ENCODE measurements at regions not wholly inside any gene's neighbourhood (a gene's known extent, or its start where the extent isn't known, plus 50 kb on each side); places are given as distances from the start of the nearest gene placed in this dataset.
A peak's percentile ranks its signal among the peaks of the same experiment; 100 is the strongest.
"Not testable (repeated sequence)": the region's sequence is repeated elsewhere in the genome, so short reads cannot be mapped to it uniquely, and the experiment has no call there.

- Histone ChIP-seq H3K4me2 (ENCODE audit: control insufficient read depth, extremely low read depth, insufficient read depth, low read depth, low read length) (no peak overlapping the region), H4K20me1 (ENCODE audit: control insufficient read depth, extremely low read depth, insufficient read depth, low read length) (no peaks in the 10 kb centered on the region), H3K9me3 (ENCODE audit: control insufficient read depth, low read depth, low read length) (no peaks in the 10 kb centered on the region), H3K4me1 (ENCODE audit: control insufficient read depth, extremely low read depth, insufficient read depth, low read length) (no peaks in the 10 kb centered on the region), H3K27ac (ENCODE audit: control insufficient read depth, insufficient read depth, low read length) (no peak overlapping the region), H3K4me3 (ENCODE audit: control insufficient read depth in 2 of 3, extremely low read depth in 1 of 3, insufficient read depth in 2 of 3, low read depth in 1 of 3, low read length in 3 of 3) (no peak overlapping the region), H3K9me1 (ENCODE audit: control insufficient read depth, extremely low read depth, insufficient read depth, low read length) (no peaks in the 10 kb centered on the region), H3K79me2 (ENCODE audit: control insufficient read depth, insufficient read depth, low read length) (no peaks in the 10 kb centered on the region), H3K27me3 (ENCODE audit: control insufficient read depth, extremely low read depth, insufficient read depth, low read length) (no peaks in the 10 kb centered on the region), H3K36me3 (ENCODE audit: control insufficient read depth in 2 of 2, extremely low read depth in 1 of 2, insufficient read depth in 2 of 2, low read length in 2 of 2) (no peaks in the 10 kb centered on the region), H2AFZ (ENCODE audit: control insufficient read depth, low read length) (no peak overlapping the region), H3K9ac (ENCODE audit: control insufficient read depth, extremely low read depth, insufficient read depth, low read length) (no peak overlapping the region)
- TF ChIP-seq EZH2 (IDR thresholded peaks at IDR 0.05; ENCODE audit: low read length) (no peak), CTCF (optimal IDR thresholded peaks at IDR 0.05 in 1 of 3, IDR thresholded peaks at IDR 0.05 in 1 of 3, conservative IDR thresholded peaks at IDR 0.05 in 1 of 3; ENCODE audit: extremely low read depth in 1 of 3, insufficient read depth in 2 of 3, low read length in 3 of 3) (no peak)
- dilution Hi-C loops (cut with MboI; ENCODE audit: extremely low pct_ligation_motif_present, low sequenced_read_pairs): no loop called here
- DNase-seq (ENCODE audit: low read depth, low spot score) (no peak), FAIRE-seq (no peak)
Observed at GRCh38 chr4:13816472-13816871, 188.9 kb upstream of the BOD1L1 start.

GRCh38 chr4:13821522-13821921 is 194.0 kb upstream of the BOD1L1 start:
- no peak overlapping the region for H3K4me3 ChIP-seq (ENCODE audit: control insufficient read depth in 2 of 3, extremely low read depth in 1 of 3, insufficient read depth in 2 of 3, low read depth in 1 of 3, low read length in 3 of 3)
- no peaks in the 10 kb centered on the region for H3K79me2 ChIP-seq (ENCODE audit: control insufficient read depth, insufficient read depth, low read length)
- H3K4me1 ChIP-seq (ENCODE audit: control insufficient read depth, extremely low read depth, insufficient read depth, low read length): no peaks in the 10 kb centered on the region
- dilution Hi-C loops (cut with MboI; ENCODE audit: extremely low pct_ligation_motif_present, low sequenced_read_pairs): no loop called here
- H3K27me3 ChIP-seq (ENCODE audit: control insufficient read depth, extremely low read depth, insufficient read depth, low read length): no peaks in the 10 kb centered on the region
- no peak overlapping the region for H2AFZ ChIP-seq (ENCODE audit: control insufficient read depth, low read length)
- H3K9me3 ChIP-seq (ENCODE audit: control insufficient read depth, low read depth, low read length): peaks cover 3% of the 10 kb centered on the region
- no peaks in the 10 kb centered on the region for H3K36me3 ChIP-seq (ENCODE audit: control insufficient read depth in 2 of 2, extremely low read depth in 1 of 2, insufficient read depth in 2 of 2, low read length in 2 of 2)
- H3K9ac ChIP-seq (ENCODE audit: control insufficient read depth, extremely low read depth, insufficient read depth, low read length): no peak overlapping the region
- TF ChIP-seq EZH2 (IDR thresholded peaks at IDR 0.05; ENCODE audit: low read length): no peak
- TF ChIP-seq CTCF (optimal IDR thresholded peaks at IDR 0.05 in 1 of 3, IDR thresholded peaks at IDR 0.05 in 1 of 3, conservative IDR thresholded peaks at IDR 0.05 in 1 of 3; ENCODE audit: extremely low read depth in 1 of 3, insufficient read depth in 2 of 3, low read length in 3 of 3): peak in 1 of 3 experiments; percentile 21
- FAIRE-seq (no peak), DNase-seq (ENCODE audit: low read depth, low spot score) (no peak)
- no peak overlapping the region for H3K27ac ChIP-seq (ENCODE audit: control insufficient read depth, insufficient read depth, low read length)
- no peaks in the 10 kb centered on the region for H3K9me1 ChIP-seq (ENCODE audit: control insufficient read depth, extremely low read depth, insufficient read depth, low read length)
- no peak overlapping the region for H3K4me2 ChIP-seq (ENCODE audit: control insufficient read depth, extremely low read depth, insufficient read depth, low read depth, low read length)
- H4K20me1 ChIP-seq (ENCODE audit: control insufficient read depth, extremely low read depth, insufficient read depth, low read length): no peaks in the 10 kb centered on the region

GRCh38 chr4:13825822-13826221 is 198.3 kb upstream of the BOD1L1 start:
- H4K20me1 ChIP-seq (ENCODE audit: control insufficient read depth, extremely low read depth, insufficient read depth, low read length); DNase-seq (ENCODE audit: low read depth, low spot score); H3K36me3 ChIP-seq (ENCODE audit: control insufficient read depth in 2 of 2, extremely low read depth in 1 of 2, insufficient read depth in 2 of 2, low read length in 2 of 2); FAIRE-seq; H3K9me1 ChIP-seq (ENCODE audit: control insufficient read depth, extremely low read depth, insufficient read depth, low read length); H3K4me1 ChIP-seq (ENCODE audit: control insufficient read depth, extremely low read depth, insufficient read depth, low read length); H3K4me3 ChIP-seq (ENCODE audit: control insufficient read depth in 2 of 3, extremely low read depth in 1 of 3, insufficient read depth in 2 of 3, low read depth in 1 of 3, low read length in 3 of 3); dilution Hi-C loops (cut with MboI; ENCODE audit: extremely low pct_ligation_motif_present, low sequenced_read_pairs); H3K9me3 ChIP-seq (ENCODE audit: control insufficient read depth, low read depth, low read length); H3K4me2 ChIP-seq (ENCODE audit: control insufficient read depth, extremely low read depth, insufficient read depth, low read depth, low read length); H3K79me2 ChIP-seq (ENCODE audit: control insufficient read depth, insufficient read depth, low read length); H2AFZ ChIP-seq (ENCODE audit: control insufficient read depth, low read length); H3K27ac ChIP-seq (ENCODE audit: control insufficient read depth, insufficient read depth, low read length); H3K27me3 ChIP-seq (ENCODE audit: control insufficient read depth, extremely low read depth, insufficient read depth, low read length); H3K9ac ChIP-seq (ENCODE audit: control insufficient read depth, extremely low read depth, insufficient read depth, low read length): not testable (repeated sequence)
